AG09319 (cell line): ENCODE measurements at regions not wholly inside any gene's neighbourhood (a gene's known extent, or its start where the extent isn't known, plus 50 kb on each side); places are given as distances from the start of the nearest gene placed in this dataset.

Source experiments
- DNase-seq: peaks from one replicate; pipeline ENCODE4 v3.0.0-alpha.2; 2010; ENCODE audit warnings: low read depth; ENCODE audit errors: extremely low read depth
- CTCF ChIP-seq: IDR thresholded peaks from 2 replicates; pipeline ENCODE4 v1.5.1; 2011; ENCODE audit warnings: low read depth, mild to moderate bottlenecking, inconsistent platforms, low read length, moderate library complexity

- DNase-seq: peak; percentile 49
- peak; percentile 57 for TF ChIP-seq CTCF
Measured at GRCh38 chr6:22828179-22829062, 259.1 kb downstream of the HDGFL1 start.

GRCh38 chr6:22829070-22829469 lies 259.7 kb downstream of the HDGFL1 start:
- no peak for DNase-seq
- TF ChIP-seq CTCF: no peak

- no peak for TF ChIP-seq CTCF
- no peak for DNase-seq
Measured at GRCh38 chr6:22830463-22830862, 261.1 kb downstream of the HDGFL1 start.

GRCh38 chr6:22833191-22833590 lies 263.8 kb downstream of the HDGFL1 start:
- no peak for TF ChIP-seq CTCF
- DNase-seq: no peak

- no peak for DNase-seq
- no peak for TF ChIP-seq CTCF
Measured at GRCh38 chr6:22838345-22838744, 269.0 kb downstream of the HDGFL1 start.

- TF ChIP-seq CTCF: no peak
- no peak for DNase-seq
Measured at GRCh38 chr6:22845467-22845866, 276.1 kb downstream of the HDGFL1 start.

- DNase-seq: no peak
- TF ChIP-seq CTCF: no peak
Measured at GRCh38 chr6:22848121-22848520, 278.8 kb downstream of the HDGFL1 start.
